PC-3 (cell line): ENCODE measurements at regions not wholly inside any gene's neighbourhood (a gene's known extent, or its start where the extent isn't known, plus 50 kb on each side); places are given as distances from the start of the nearest gene placed in this dataset.

Experiments used
- ATAC-seq: fragments of 200-7000 bp; cut with Tn5 transposase; 2 replicates; pipeline ENCODE4 v1.9.1; 2020; ENCODE audit warnings: mild to moderate bottlenecking, moderate library complexity
- BruUV-seq: library from RNA; stranded (reverse); fragments of 400-500 nt; replicated peaks from 2 replicates; lab custom pipeline; 2021; lab: Mats Ljungman, UMichigan
- CTCF ChIA-PET: fragments of 300-600 bp; sonication (Branson Sonifier 250); formaldehyde crosslinking; loops from one replicate; lab custom pipeline; 2022; ENCODE audit warnings: antibody characterized with exemption; lab: Charles Lee
- POLR2A ChIA-PET: fragments of 300-600 bp; sonication (Branson Sonifier 250); formaldehyde crosslinking; loops from one replicate; lab custom pipeline; 2022; ENCODE audit warnings: antibody characterized with exemption; ENCODE audit not compliant: unreplicated experiment; lab: Charles Lee
- DNase-seq: peaks from one replicate; pipeline ENCODE4 v3.0.0-alpha.2; 2015
- H2AFZ ChIP-seq: fragments of 300-600 bp; sonication (generic); 2 replicates; pipeline ENCODE4 v1.6.0; 2016; ENCODE audit warnings: antibody characterized with exemption, low read length
- H3F3A ChIP-seq: fragments of 300-600 bp; sonication (generic); one replicate; pipeline ENCODE4 v1.6.0; 2017; ENCODE audit warnings: antibody characterized with exemption, low read length, control low read depth, mild to moderate bottlenecking; ENCODE audit not compliant: unreplicated experiment
- H3K27ac ChIP-seq: fragments of 300-600 bp; sonication (generic); 2 replicates; pipeline ENCODE4 v1.5.1; 2016; ENCODE audit warnings: mild to moderate bottlenecking, low read length
- H3K27me3 ChIP-seq: fragments of 300-600 bp; sonication (generic); 2 replicates; pipeline ENCODE4 v1.6.1; 2016; ENCODE audit warnings: low read length, mixed read lengths
- H3K36me3 ChIP-seq: fragments of 300-600 bp; sonication (generic); 2 replicates; pipeline ENCODE4 v1.6.1; 2016; ENCODE audit warnings: low read depth, mixed run types, low read length, mixed read lengths
- H3K4me1 ChIP-seq: fragments of 300-600 bp; sonication (generic); 2 replicates; pipeline ENCODE4 v1.5.1; 2016; ENCODE audit warnings: low read length; ENCODE audit not compliant: insufficient read depth
- H3K4me2 ChIP-seq: fragments of 300-600 bp; sonication (generic); 2 replicates; pipeline ENCODE4 v1.6.0; 2016; ENCODE audit warnings: low read length
- H3K4me3 ChIP-seq: fragments of 300-600 bp; sonication (generic); 2 replicates; pipeline ENCODE4 v1.5.1; 2016; ENCODE audit warnings: mild to moderate bottlenecking, low read length, mixed read lengths
- H3K79me2 ChIP-seq: fragments of 300-600 bp; sonication (generic); 2 replicates; pipeline ENCODE4 v1.6.1; 2017; ENCODE audit warnings: low read length, mixed read lengths
- H3K9ac ChIP-seq: fragments of 300-600 bp; sonication (generic); 2 replicates; pipeline ENCODE4 v1.6.0; 2016; ENCODE audit warnings: mild to moderate bottlenecking, low read length
- H3K9me2 ChIP-seq: fragments of 300-600 bp; sonication (generic); replicated peaks from 2 replicates; pipeline ENCODE4 v1.6.1; 2016; ENCODE audit warnings: mixed run types, low read length, mixed read lengths
- H3K9me3 ChIP-seq: fragments of 300-600 bp; sonication (generic); 2 replicates; pipeline ENCODE4 v1.6.1; 2016; ENCODE audit warnings: low read length, mixed read lengths
- H4K20me1 ChIP-seq: fragments of 300-600 bp; sonication (generic); 2 replicates; pipeline ENCODE4 v1.6.1; 2016; ENCODE audit warnings: low read length, mixed read lengths
- EZH2 ChIP-seq: fragments of 300-600 bp; sonication (generic); IDR thresholded peaks from one replicate; pipeline ENCODE4 v1.6.1; 2017; ENCODE audit warnings: antibody characterized with exemption, mild to moderate bottlenecking, low read length; ENCODE audit not compliant: unreplicated experiment
- EZH2phosphoT487 ChIP-seq: fragments of 300-600 bp; sonication (generic); IDR thresholded peaks from 2 replicates; pipeline ENCODE4 v1.6.1; 2018; ENCODE audit warnings: mild to moderate bottlenecking, antibody characterized with exemption, low read length, borderline replicate concordance
- intact Hi-C: fragments of 100-400 bp; cut with micrococcal nuclease; formaldehyde crosslinking; loops from 2 replicates; pipeline ENCODE4 v1.9.0; 2023
- TF ChIP-seq, protein P1 (sequence below): fragments of 300-600 bp; sonication (generic); conservative IDR thresholded peaks from 2 replicates; pipeline ENCODE4 v1.5.1; 2017; ENCODE audit warnings: antibody characterized with exemption, low read depth, mild to moderate bottlenecking, low read length

DNA sequence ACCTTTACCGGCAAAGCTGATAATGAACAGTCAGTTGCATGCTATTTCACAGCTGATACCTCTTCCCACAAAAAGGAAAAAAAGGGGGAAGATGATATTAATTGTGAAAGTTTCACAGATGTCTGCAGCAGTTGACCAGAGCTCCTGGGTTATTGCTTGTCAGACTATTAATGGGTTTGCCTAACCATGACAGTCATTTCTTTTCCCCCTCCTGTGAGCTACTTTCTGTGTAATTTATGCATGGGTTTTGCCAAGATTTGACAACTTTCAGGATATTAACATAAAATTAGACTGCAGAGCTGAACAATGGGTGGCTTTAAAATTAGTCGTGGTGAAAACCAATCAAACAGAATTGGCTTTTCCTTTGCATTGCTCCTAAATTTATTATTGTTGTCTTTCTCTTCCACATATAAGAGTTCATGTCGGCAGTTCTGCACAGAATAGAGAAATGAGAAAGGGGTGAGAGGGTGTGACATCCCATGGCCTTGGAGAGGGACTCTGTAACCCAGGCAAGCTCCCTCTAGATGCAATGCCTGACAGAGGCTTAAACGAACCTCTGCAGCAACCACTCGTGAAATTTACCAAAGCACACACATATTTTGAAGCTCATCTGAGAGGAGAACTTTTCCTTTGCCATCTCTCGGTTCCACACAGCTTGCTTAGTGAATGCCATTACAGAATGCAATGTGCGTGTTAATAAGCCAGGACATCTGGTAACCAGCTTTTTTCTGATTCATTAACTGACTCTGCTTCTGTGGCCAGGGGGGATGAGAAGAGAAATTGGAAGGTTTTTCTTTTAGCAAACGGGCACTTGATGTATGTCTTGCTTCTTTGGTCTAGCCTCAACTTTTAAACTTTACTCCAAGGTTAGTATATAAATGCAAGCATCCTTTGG is 82.2 kb upstream of the ITGA4 start:
- Histone ChIP-seq H4K20me1 (no peaks in the 10 kb centered on the region), H3K27me3 (no peaks in the 10 kb centered on the region), H3K27ac (no peak overlapping the region), H3K4me2 (no peak overlapping the region), H3K9me3 (no peaks in the 10 kb centered on the region), H3K9ac (no peak overlapping the region), H2AFZ (no peak overlapping the region), H3K4me3 (no peak overlapping the region), H3K4me1 (no peaks in the 10 kb centered on the region), H3F3A (no peaks in the 10 kb centered on the region), H3K79me2 (no peaks in the 10 kb centered on the region), H3K9me2 (no peaks in the 10 kb centered on the region), H3K36me3 (no peaks in the 10 kb centered on the region)
- BruUV-seq = no TSS peak
- ATAC-seq (no peak), DNase-seq (no peak)
- ChIA-PET POLR2A (no interaction called here), CTCF (no interaction called here)
- TF ChIP-seq, protein P1, sequence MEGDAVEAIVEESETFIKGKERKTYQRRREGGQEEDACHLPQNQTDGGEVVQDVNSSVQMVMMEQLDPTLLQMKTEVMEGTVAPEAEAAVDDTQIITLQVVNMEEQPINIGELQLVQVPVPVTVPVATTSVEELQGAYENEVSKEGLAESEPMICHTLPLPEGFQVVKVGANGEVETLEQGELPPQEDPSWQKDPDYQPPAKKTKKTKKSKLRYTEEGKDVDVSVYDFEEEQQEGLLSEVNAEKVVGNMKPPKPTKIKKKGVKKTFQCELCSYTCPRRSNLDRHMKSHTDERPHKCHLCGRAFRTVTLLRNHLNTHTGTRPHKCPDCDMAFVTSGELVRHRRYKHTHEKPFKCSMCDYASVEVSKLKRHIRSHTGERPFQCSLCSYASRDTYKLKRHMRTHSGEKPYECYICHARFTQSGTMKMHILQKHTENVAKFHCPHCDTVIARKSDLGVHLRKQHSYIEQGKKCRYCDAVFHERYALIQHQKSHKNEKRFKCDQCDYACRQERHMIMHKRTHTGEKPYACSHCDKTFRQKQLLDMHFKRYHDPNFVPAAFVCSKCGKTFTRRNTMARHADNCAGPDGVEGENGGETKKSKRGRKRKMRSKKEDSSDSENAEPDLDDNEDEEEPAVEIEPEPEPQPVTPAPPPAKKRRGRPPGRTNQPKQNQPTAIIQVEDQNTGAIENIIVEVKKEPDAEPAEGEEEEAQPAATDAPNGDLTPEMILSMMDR = no peak
- no peak for TF ChIP-seq EZH2
- no peak for TF ChIP-seq EZH2phosphoT487
- intact Hi-C loops = no loop called here

- no peak for ATAC-seq
Observed at GRCh38 chr2:181376442-181376841, 80.7 kb upstream of the ITGA4 start.

More at GRCh38 chr2:181376442-181376841, 80.7 kb upstream of the ITGA4 start:
- POLR2A ChIA-PET = no interaction called here
- Histone ChIP-seq H3K27ac (no peak overlapping the region), H3K79me2 (no peaks in the 10 kb centered on the region), H3K9ac (no peak overlapping the region), H4K20me1 (no peaks in the 10 kb centered on the region), H3K4me1 (no peaks in the 10 kb centered on the region), H3K27me3 (no peaks in the 10 kb centered on the region), H2AFZ (no peak overlapping the region), H3K36me3 (no peaks in the 10 kb centered on the region), H3K4me2 (no peak overlapping the region), H3F3A (no peaks in the 10 kb centered on the region), H3K4me3 (no peak overlapping the region), H3K9me2 (no peaks in the 10 kb centered on the region), H3K9me3 (no peaks in the 10 kb centered on the region)
- TF ChIP-seq EZH2phosphoT487 = no peak
- TF ChIP-seq, protein P1 = no peak
- TF ChIP-seq EZH2 = no peak
- BruUV-seq = no TSS peak
- no peak for DNase-seq
- CTCF ChIA-PET = no interaction called here
- intact Hi-C loops = no loop called here
